ENCODE measurements at regions not wholly inside any gene's neighbourhood (a gene's known extent, or its start where the extent isn't known, plus 50 kb on each side); places are given as distances from the start of the nearest gene placed in this dataset.
A peak's percentile ranks its signal among the peaks of the same experiment; 100 is the strongest.

GRCh38 chr10:62917475-62918238, 101.5 kb upstream of the EGR2 start:
- TF ChIP-seq EP300 (IDR thresholded peaks at IDR 0.05), result no peak
- TF ChIP-seq POLR2AphosphoS5 (IDR thresholded peaks at IDR 0.05), result no peak
- TF ChIP-seq CTCF (IDR thresholded peaks at IDR 0.05), result no peak
- no peak for TF ChIP-seq POLR2A (IDR thresholded peaks at IDR 0.05)
- H3K27me3 ChIP-seq, result no peaks in the 10 kb centered on the region
- ATAC-seq, result no peak
- H3K4me1 ChIP-seq, result peaks cover 0 to 6% (median 0%) of the 10 kb centered on the region in 3 donors
- H3K9me3 ChIP-seq, result no peaks in the 10 kb centered on the region
- H3K4me3 ChIP-seq, result no peak overlapping the region
- H3K27ac ChIP-seq, result no peak overlapping the region
- H3K36me3 ChIP-seq, result no peaks in the 10 kb centered on the region
- 57% methylated on average over 6 to 9 of the region's 9 CpGs for WGBS, 2 donors (ENCODE audit: low coverage in 1 of 2)

DNA sequence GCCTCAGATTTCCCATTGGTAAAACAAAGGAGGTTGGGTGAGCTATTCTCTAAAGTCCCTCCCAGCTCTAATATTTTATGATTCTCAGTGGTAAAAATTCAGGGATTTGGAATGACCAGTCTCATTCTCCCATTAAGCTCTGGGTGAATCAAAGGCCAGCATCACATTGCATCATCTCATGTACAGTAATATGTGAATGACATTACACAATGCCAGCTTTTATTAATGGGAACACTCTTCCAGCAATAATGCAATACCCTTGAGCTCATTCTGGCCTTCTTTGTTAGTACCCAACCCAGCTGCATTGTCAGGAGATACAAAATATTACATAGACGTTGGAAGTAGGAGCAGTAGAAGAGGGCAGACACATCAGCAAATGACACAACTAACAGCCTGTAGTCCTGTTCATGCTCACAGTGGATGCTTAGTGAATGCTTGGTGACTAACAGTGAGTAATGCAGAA, 100.0 kb upstream of the EGR2 start:
- WGBS, 2 donors (ENCODE audit: low coverage in 1 of 2), result 25 to 42% methylated on average over 1 of the region's 1 CpG
- peaks cover 0 to 6% (median 0%) of the 10 kb centered on the region in 3 donors for H3K4me1 ChIP-seq
- no peaks in the 10 kb centered on the region for H3K9me3 ChIP-seq
- no peak overlapping the region for H3K4me3 ChIP-seq
- H3K36me3 ChIP-seq, result no peaks in the 10 kb centered on the region
- TF ChIP-seq POLR2A (IDR thresholded peaks at IDR 0.05), result no peak
- TF ChIP-seq EP300 (IDR thresholded peaks at IDR 0.05), result no peak
- TF ChIP-seq POLR2AphosphoS5 (IDR thresholded peaks at IDR 0.05), result peak; percentile 74
- peak; percentile 79 for ATAC-seq
- H3K27ac ChIP-seq, result no peak overlapping the region
- H3K27me3 ChIP-seq, result no peaks in the 10 kb centered on the region

- H3K27ac ChIP-seq, result no peak overlapping the region
- peaks cover 0 to 6% (median 0%) of the 10 kb centered on the region in 3 donors for H3K4me1 ChIP-seq
- no peak for TF ChIP-seq CTCF (IDR thresholded peaks at IDR 0.05)
- TF ChIP-seq POLR2A (IDR thresholded peaks at IDR 0.05), result no peak
- TF ChIP-seq POLR2AphosphoS5 (IDR thresholded peaks at IDR 0.05), result no peak
- no peak for TF ChIP-seq EP300 (IDR thresholded peaks at IDR 0.05)
- H3K9me3 ChIP-seq, result no peaks in the 10 kb centered on the region
- H3K36me3 ChIP-seq, result no peaks in the 10 kb centered on the region
- no peak for ATAC-seq
- no peaks in the 10 kb centered on the region for H3K27me3 ChIP-seq
- no peak overlapping the region for H3K4me3 ChIP-seq
Measured at GRCh38 chr10:62915158-62915557, 99.0 kb upstream of the EGR2 start.

- H3K9me3 ChIP-seq, result no peaks in the 10 kb centered on the region
- TF ChIP-seq EP300 (IDR thresholded peaks at IDR 0.05) (no peak), CTCF (IDR thresholded peaks at IDR 0.05) (no peak), POLR2AphosphoS5 (IDR thresholded peaks at IDR 0.05) (no peak), POLR2A (IDR thresholded peaks at IDR 0.05) (no peak)
- H3K4me1 ChIP-seq, result peaks cover 0 to 6% (median 0%) of the 10 kb centered on the region in 3 donors
- H3K4me3 ChIP-seq, result no peak overlapping the region
- no peaks in the 10 kb centered on the region for H3K27me3 ChIP-seq
- no peak for ATAC-seq
- no peak overlapping the region for H3K27ac ChIP-seq
- H3K36me3 ChIP-seq, result no peaks in the 10 kb centered on the region
- WGBS, 2 donors (ENCODE audit: low coverage in 1 of 2), result 39% methylated on average over 3 of the region's 3 CpGs
Measured at GRCh38 chr10:62912086-62912485, 95.9 kb upstream of the EGR2 start.

- ATAC-seq, result no peak
- WGBS, 2 donors (ENCODE audit: low coverage in 1 of 2), result 79 to 84% methylated on average over 6 to 7 of the region's 11 CpGs
- no peak overlapping the region for H3K4me3 ChIP-seq
- no peaks in the 10 kb centered on the region for H3K36me3 ChIP-seq
- H3K9me3 ChIP-seq, result no peaks in the 10 kb centered on the region
- H3K27me3 ChIP-seq, result no peaks in the 10 kb centered on the region
- no peak overlapping the region for H3K27ac ChIP-seq
- H3K4me1 ChIP-seq, result peaks cover 0 to 6% (median 0%) of the 10 kb centered on the region in 3 donors
- no peak for TF ChIP-seq POLR2A (IDR thresholded peaks at IDR 0.05)
- TF ChIP-seq EP300 (IDR thresholded peaks at IDR 0.05), result no peak
- no peak for TF ChIP-seq CTCF (IDR thresholded peaks at IDR 0.05)
- no peak for TF ChIP-seq POLR2AphosphoS5 (IDR thresholded peaks at IDR 0.05)
Measured at GRCh38 chr10:62911210-62911963, 95.2 kb upstream of the EGR2 start.

All from gastroesophageal sphincter (tissue), 4 donors.